WTC11 (cell line): ENCODE measurements at regions not wholly inside any gene's neighbourhood (a gene's known extent, or its start where the extent isn't known, plus 50 kb on each side); places are given as distances from the start of the nearest gene placed in this dataset.

Source experiments
- ATAC-seq: fragments of 200-7000 bp; cut with Tn5 transposase; 2 replicates; pipeline ENCODE4 v1.10.0; 2021; ENCODE audit warnings: mild to moderate bottlenecking, moderate library complexity
- CTCF ChIA-PET: fragments of 300-600 bp; sonication (Branson Sonifier 250); formaldehyde crosslinking; loops from one replicate; lab custom pipeline; 2021; ENCODE audit warnings: antibody characterized with exemption; lab: Charles Lee
- POLR2A ChIA-PET: fragments of 350-600 bp; sonication (Branson Sonifier 250); formaldehyde crosslinking; loops from one replicate; lab custom pipeline; 2021; ENCODE audit warnings: antibody characterized with exemption; lab: Charles Lee
- DNase-seq: peaks from one replicate; pipeline ENCODE4 v3.0.0; 2021; ENCODE audit warnings: low spot score
- H3K27ac Mint-ChIP-seq: 2 replicates; pipeline ENCODE4 v1.8.0; 2021; ENCODE audit warnings: mixed read lengths
- H3K27me3 Mint-ChIP-seq: 2 replicates; pipeline ENCODE4 v1.8.0; 2021; ENCODE audit warnings: low read depth, mild to moderate bottlenecking, moderate library complexity, mixed read lengths
- H3K36me3 Mint-ChIP-seq: 2 replicates; pipeline ENCODE4 v1.8.0; 2021; ENCODE audit warnings: mixed read lengths
- H3K4me1 Mint-ChIP-seq: 2 replicates; pipeline ENCODE4 v1.8.0; 2022; ENCODE audit warnings: mixed read lengths
- H3K4me3 Mint-ChIP-seq: 2 replicates; pipeline ENCODE4 v1.8.0; 2021; ENCODE audit warnings: mild to moderate bottlenecking, moderate library complexity, mixed read lengths
- H3K9me3 Mint-ChIP-seq: 2 replicates; pipeline ENCODE4 v1.8.0; 2021; ENCODE audit warnings: mixed read lengths
- ETV6 ChIP-seq: sonication (generic); formaldehyde crosslinking; IDR thresholded peaks from 2 replicates; pipeline ENCODE4 v1.8.1; 2022; ENCODE audit warnings: mild to moderate bottlenecking, missing genetic modification reagents
- FOXP4 ChIP-seq: sonication (generic); formaldehyde crosslinking; IDR thresholded peaks from 2 replicates; pipeline ENCODE4 v1.8.0; 2022; ENCODE audit warnings: mild to moderate bottlenecking, missing genetic modification reagents
- GABPB1 ChIP-seq: sonication (generic); formaldehyde crosslinking; IDR thresholded peaks from 2 replicates; pipeline ENCODE4 v1.8.1; 2023; ENCODE audit warnings: mild to moderate bottlenecking, missing genetic modification reagents
- HMGA2 ChIP-seq: fragments of 250-450 bp; sonication (Bioruptor Pico); IDR thresholded peaks from 2 replicates; pipeline ENCODE4 v1.4.0; 2021; ENCODE audit warnings: mild to moderate bottlenecking, moderate library complexity
- IRF1 ChIP-seq: sonication (generic); formaldehyde crosslinking; IDR thresholded peaks from 2 replicates; pipeline ENCODE4 v1.8.0; 2023; ENCODE audit warnings: missing genetic modification reagents
- IRF2 ChIP-seq: sonication (generic); formaldehyde crosslinking; IDR thresholded peaks from 2 replicates; pipeline ENCODE4 v1.8.0; 2022; ENCODE audit warnings: low read depth, missing genetic modification reagents, borderline replicate concordance
- TP53 ChIP-seq: sonication (generic); formaldehyde crosslinking; IDR thresholded peaks from 2 replicates; pipeline ENCODE4 v1.8.1; 2023; ENCODE audit warnings: mild to moderate bottlenecking, missing genetic modification reagents
- USF2 ChIP-seq: sonication (generic); formaldehyde crosslinking; IDR thresholded peaks from 2 replicates; pipeline ENCODE4 v1.8.1; 2023; ENCODE audit warnings: mild to moderate bottlenecking, missing genetic modification reagents, moderate library complexity
- ZNF232 ChIP-seq: sonication (generic); formaldehyde crosslinking; IDR thresholded peaks from 2 replicates; pipeline ENCODE4 v1.8.0; 2022; ENCODE audit warnings: mild to moderate bottlenecking, missing genetic modification reagents
- ZSCAN18 ChIP-seq: fragments of 250-450 bp; sonication (Bioruptor Pico); IDR thresholded peaks from 2 replicates; pipeline ENCODE4 v2.1.2; 2022; ENCODE audit warnings: mild to moderate bottlenecking, moderate library complexity
- TF ChIP-seq, protein P1 (sequence below): fragments of 250-450 bp; sonication (Bioruptor Pico); conservative IDR thresholded peaks from 2 replicates; pipeline ENCODE4 v1.9.0; 2021; ENCODE audit warnings: mild to moderate bottlenecking
- TF ChIP-seq, protein P2 (sequence below): sonication (generic); formaldehyde crosslinking; IDR thresholded peaks from 2 replicates; pipeline ENCODE4 v1.8.1; 2022; ENCODE audit warnings: low read depth, missing genetic modification reagents, borderline replicate concordance
- TF ChIP-seq, protein P3 (sequence below): sonication (generic); formaldehyde crosslinking; IDR thresholded peaks from 2 replicates; pipeline ENCODE4 v1.8.1; 2023; ENCODE audit warnings: mild to moderate bottlenecking, missing genetic modification reagents

- ChIA-PET POLR2A (no interaction called here), CTCF (interaction anchor here (0.9 to 3.7 kb wide), 2 partner anchors 133 to 196 kb away, joined by 4 to 9 read pairs; no protein-coding TSS in a partner anchor)
- TF ChIP-seq HMGA2 (CRISPR knock-in tag): no peak
- no peak for TF ChIP-seq TP53 (CRISPR knock-in tag)
- TF ChIP-seq ETV6 (CRISPR knock-in tag): no peak
- TF ChIP-seq USF2: no peak
- TF ChIP-seq, protein P1, sequence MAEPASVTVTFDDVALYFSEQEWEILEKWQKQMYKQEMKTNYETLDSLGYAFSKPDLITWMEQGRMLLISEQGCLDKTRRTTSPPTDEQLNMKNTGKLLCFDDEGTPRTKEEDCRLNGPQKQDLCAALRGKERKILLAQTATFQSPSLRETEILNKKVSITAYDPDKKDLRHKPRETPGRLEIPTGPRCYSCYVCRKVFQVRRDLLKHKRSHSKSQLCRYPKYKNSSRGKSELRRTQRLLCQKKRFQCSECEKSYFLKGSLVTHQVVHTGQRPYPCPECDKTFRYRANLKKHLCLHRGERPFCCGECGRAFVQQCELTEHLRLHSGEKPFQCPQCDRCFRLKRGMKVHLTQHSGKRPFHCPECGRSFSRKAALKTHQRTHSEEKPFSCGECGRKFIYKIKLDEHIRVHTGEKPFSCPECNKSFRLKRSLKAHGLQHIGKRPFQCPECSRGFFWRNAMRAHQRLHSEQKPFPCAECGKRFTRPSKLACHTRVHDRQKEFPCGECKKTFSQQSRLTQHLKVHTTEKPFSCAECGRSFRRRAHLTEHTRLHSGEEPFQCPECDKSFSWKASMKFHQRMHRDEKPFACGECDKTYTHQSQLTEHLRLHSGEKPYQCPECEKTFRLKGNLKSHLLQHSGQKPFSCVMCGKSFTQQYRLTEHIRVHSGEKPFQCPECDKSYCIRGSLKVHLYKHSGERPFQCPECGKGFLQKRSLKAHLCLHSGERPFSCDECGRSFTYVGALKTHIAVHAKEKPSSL (CRISPR knock-in tag): no peak
- TF ChIP-seq GABPB1 (CRISPR knock-in tag): no peak
- TF ChIP-seq ZSCAN18 (CRISPR knock-in tag): no peak
- TF ChIP-seq, protein P2, sequence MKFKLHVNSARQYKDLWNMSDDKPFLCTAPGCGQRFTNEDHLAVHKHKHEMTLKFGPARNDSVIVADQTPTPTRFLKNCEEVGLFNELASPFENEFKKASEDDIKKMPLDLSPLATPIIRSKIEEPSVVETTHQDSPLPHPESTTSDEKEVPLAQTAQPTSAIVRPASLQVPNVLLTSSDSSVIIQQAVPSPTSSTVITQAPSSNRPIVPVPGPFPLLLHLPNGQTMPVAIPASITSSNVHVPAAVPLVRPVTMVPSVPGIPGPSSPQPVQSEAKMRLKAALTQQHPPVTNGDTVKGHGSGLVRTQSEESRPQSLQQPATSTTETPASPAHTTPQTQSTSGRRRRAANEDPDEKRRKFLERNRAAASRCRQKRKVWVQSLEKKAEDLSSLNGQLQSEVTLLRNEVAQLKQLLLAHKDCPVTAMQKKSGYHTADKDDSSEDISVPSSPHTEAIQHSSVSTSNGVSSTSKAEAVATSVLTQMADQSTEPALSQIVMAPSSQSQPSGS (CRISPR knock-in tag): no peak
- no peak overlapping the region for H3K4me3 Mint-ChIP-seq
- H3K9me3 Mint-ChIP-seq: no peaks in the 10 kb centered on the region
- no peaks in the 10 kb centered on the region for H3K36me3 Mint-ChIP-seq
- no peak for ATAC-seq
- no peak for DNase-seq
- H3K27ac Mint-ChIP-seq: no peak overlapping the region
- H3K27me3 Mint-ChIP-seq: no peaks in the 10 kb centered on the region; the same call in 1 of the 2 replicates
- H3K4me1 Mint-ChIP-seq: no peaks in the 10 kb centered on the region
These were observed 485.4 kb downstream of the TNS1 start for GRCh38 chr2:217517402-217517801.

DNA sequence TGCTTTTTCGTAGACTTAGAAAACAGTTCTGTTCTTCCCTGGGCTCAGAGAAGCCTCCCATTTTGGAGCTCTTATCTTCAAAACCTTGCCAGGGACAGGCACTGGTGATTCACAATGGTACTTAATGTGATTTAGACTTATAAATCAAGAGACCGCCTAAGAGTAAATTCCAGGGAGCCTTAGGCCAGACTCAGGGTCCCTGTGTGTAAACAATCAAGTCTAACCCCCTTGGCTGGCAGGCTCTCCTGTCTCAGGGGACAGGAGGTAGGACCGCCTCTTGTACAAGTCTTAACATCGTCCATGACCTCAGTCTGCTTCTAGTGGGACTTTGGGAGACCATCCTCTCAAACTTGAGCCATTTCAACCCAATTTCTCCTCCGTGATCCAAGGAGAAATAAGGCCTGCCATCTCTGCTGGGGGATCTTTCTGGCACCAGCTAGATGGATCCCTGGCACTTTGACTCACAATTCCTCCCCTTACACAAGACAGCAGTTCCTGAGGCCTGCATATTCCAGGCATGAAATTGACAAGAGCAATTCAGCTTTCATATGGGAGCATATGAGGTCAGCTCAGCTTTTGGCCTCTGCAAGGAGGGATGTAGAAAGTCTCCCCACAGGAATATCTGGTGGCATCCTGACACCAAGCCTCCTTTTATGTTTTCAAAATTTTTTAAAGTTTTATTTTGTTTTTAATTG is 487.0 kb downstream of the TNS1 start:
- no peaks in the 10 kb centered on the region for H3K9me3 Mint-ChIP-seq
- no peak for ATAC-seq
- ChIA-PET CTCF (interaction anchor here (0.7 to 3.7 kb wide), 3 partner anchors 135 to 457 kb away, joined by 4 to 9 read pairs (median 4); no protein-coding TSS in a partner anchor), POLR2A (no interaction called here)
- H3K36me3 Mint-ChIP-seq: no peaks in the 10 kb centered on the region
- DNase-seq: no peak
- peaks cover 11% of the 10 kb centered on the region for H3K4me1 Mint-ChIP-seq
- no peak overlapping the region for H3K27ac Mint-ChIP-seq
- H3K4me3 Mint-ChIP-seq: no peak overlapping the region
- H3K27me3 Mint-ChIP-seq: no peaks in the 10 kb centered on the region; the same call in none of the 2 replicates
- TF ChIP-seq FOXP4: no peak

- CTCF ChIA-PET: interaction anchor here (2.0 kb wide), 1 partner anchor 200 kb away, joined by 10 read pairs; no protein-coding TSS in a partner anchor
- TF ChIP-seq IRF1 (no peak), FOXP4 (no peak), IRF2 (CRISPR knock-in tag) (no peak), ZNF232 (CRISPR knock-in tag) (no peak)
- TF ChIP-seq, protein P3, sequence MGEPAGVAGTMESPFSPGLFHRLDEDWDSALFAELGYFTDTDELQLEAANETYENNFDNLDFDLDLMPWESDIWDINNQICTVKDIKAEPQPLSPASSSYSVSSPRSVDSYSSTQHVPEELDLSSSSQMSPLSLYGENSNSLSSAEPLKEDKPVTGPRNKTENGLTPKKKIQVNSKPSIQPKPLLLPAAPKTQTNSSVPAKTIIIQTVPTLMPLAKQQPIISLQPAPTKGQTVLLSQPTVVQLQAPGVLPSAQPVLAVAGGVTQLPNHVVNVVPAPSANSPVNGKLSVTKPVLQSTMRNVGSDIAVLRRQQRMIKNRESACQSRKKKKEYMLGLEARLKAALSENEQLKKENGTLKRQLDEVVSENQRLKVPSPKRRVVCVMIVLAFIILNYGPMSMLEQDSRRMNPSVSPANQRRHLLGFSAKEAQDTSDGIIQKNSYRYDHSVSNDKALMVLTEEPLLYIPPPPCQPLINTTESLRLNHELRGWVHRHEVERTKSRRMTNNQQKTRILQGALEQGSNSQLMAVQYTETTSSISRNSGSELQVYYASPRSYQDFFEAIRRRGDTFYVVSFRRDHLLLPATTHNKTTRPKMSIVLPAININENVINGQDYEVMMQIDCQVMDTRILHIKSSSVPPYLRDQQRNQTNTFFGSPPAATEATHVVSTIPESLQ: no peak
These were observed 489.5 kb downstream of the TNS1 start for GRCh38 chr2:217513258-217513657.

More at GRCh38 chr2:217513258-217513657, 489.5 kb downstream of the TNS1 start:
- no peak overlapping the region for H3K4me3 Mint-ChIP-seq
- H3K36me3 Mint-ChIP-seq: no peaks in the 10 kb centered on the region
- POLR2A ChIA-PET: no interaction called here
- no peak for ATAC-seq
- no peak for DNase-seq
- H3K27ac Mint-ChIP-seq: no peak overlapping the region
- H3K9me3 Mint-ChIP-seq: no peaks in the 10 kb centered on the region
- H3K27me3 Mint-ChIP-seq: peaks cover 3% of the 10 kb centered on the region
- H3K4me1 Mint-ChIP-seq: peaks cover 15% of the 10 kb centered on the region
